HG02642 (cell line): ENCODE measurements at regions not wholly inside any gene's neighbourhood (a gene's known extent, or its start where the extent isn't known, plus 50 kb on each side); places are given as distances from the start of the nearest gene placed in this dataset.

Experiments
- ATAC-seq: cut with Tn5 transposase; IDR thresholded peaks from one replicate; pipeline ENCODE4 v1.9.1; 2021; ENCODE audit warnings: mild to moderate bottlenecking; ENCODE audit not compliant: unreplicated experiment, poor library complexity

GRCh38 chr2:12073217-12073852 lies 326.9 kb downstream of the LPIN1 start:
- no peak for ATAC-seq

- no peak for ATAC-seq
Measured at GRCh38 chr2:12074126-12074844, 327.9 kb downstream of the LPIN1 start.

- no peak for ATAC-seq
Measured at GRCh38 chr2:12074845-12075217, 328.4 kb downstream of the LPIN1 start.

DNA sequence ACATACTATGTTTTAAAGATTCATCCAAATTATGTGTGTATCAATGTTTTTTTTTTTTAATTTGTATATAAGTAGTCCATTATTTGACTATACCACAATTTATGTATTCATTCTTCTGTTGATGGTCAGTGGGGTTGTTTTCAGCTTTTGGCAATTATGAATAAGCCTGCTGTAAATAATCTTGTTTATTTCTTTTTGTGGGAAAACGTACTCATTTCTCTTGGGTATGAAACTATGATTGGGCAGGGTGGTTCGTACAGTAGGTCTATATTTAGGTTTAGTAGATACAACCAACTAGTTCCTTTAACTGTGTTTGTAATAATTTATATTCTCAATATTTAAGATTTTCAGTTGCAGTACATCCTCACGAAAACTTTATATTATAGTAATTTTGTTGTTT lies 329.2 kb downstream of the LPIN1 start:
- ATAC-seq, result no peak

DNA sequence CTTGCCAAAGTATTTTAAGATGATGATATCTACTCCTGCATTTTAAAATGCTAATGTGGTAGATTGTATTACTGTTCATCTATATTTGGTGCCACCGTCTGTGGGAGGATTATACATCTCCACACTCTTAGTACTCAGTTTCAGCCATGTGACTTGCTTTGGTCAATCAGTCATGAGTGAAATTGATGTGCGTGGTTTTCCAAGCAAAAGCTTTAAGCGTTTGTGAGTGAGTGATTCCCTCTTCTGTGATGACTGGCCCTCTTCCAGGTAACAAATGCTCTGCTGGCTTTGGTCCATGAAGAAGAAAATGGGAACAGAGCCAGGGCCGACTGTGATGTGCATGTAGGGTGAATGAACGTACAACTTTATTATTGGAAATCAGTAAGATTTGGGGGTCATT lies 330.4 kb downstream of the LPIN1 start:
- peak; percentile 70 for ATAC-seq

DNA sequence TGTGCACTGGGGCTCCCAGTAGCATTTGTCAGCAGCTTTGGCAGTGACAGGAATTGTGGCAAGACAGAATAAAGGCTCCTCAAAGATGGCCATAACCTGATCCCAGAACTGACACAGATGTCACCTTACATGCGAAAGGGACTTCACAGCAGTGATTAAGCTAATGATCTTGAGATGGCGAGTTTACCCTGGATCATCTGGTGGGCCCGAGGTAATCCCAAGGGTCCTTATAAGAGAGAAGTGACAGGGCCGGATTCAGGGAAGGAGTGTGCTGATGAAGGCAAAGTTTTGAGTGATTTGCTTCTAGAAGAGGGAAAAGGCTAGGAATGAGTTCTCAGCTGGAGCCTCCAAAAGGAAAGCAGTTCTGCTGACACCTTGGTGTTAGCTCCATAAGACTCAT lies 333.9 kb downstream of the LPIN1 start:
- no peak for ATAC-seq

DNA sequence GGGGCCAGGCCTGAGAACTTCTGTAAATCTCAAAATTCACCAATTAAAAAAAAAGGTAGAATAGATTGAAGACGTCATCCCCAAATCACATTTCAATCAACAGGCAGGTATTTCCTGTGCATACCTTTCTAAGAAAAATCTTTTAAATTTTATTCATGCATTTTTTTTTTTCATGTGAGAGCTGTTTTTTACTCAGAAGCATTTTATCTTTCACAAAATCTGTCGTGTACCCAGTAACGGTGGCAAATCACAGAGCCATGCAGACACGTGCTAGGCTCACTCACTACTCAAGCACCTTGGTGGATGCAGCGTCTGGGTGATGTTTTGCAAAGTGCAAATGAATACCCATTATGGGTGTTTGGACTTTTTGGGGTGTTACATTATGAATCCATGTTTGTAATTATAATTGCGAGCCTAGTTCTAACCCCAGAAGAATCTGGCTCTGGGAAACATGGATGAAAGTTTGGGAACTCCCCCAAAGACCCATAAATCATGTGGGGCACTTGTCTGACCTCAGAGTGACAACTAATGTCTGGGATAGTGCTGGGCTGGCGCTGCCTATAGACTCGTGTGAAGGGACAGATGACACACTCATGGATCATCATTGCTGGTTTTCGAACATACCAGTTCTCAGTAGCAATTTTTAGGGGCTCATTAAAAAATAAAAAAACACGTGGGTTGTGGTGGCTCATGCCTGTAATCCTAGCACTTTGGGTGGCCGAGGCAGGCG lies 335.2 kb downstream of the LPIN1 start:
- ATAC-seq, result no peak

- no peak for ATAC-seq
Measured at GRCh38 chr2:12083081-12083581, 336.7 kb downstream of the LPIN1 start.

DNA sequence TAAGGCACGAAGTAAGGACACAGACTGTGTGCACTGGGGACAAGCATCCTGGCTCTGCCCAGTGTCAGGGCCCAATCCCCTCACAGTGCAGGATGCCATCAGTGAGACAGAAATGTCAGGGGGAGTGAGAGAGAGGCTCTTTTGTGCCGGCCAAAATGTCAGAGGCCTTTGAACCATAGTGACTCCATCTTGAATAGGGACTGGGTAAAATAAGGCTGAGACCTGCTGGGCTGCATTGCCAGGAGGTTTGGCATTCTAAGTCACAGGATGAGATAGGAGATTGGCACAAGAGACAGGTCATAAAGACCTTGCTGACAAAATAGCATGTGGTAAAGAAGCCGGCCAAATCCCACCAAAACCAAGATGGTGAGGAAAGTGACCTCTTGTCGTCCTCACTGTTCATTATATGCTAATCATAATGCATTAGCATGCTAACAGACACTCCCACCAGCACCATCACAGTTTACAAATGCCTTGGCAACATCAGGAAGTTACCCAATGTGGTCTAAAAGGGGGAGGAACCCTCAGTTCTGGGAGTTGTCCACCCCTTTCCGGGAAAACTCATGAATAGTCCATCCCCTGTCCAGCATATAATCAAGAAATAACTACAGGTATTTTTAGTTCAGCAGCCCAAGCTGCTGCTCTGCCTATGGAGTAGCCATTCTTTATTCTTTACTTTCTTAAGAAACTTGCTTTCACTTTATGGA lies 337.4 kb downstream of the LPIN1 start:
- no peak for ATAC-seq

GRCh38 chr2:12087175-12087574 lies 340.7 kb downstream of the LPIN1 start:
- ATAC-seq, result no peak

GRCh38 chr2:12087671-12088380 lies 341.4 kb downstream of the LPIN1 start:
- no peak for ATAC-seq

GRCh38 chr2:12089001-12089400 lies 342.6 kb downstream of the LPIN1 start:
- no peak for ATAC-seq

DNA sequence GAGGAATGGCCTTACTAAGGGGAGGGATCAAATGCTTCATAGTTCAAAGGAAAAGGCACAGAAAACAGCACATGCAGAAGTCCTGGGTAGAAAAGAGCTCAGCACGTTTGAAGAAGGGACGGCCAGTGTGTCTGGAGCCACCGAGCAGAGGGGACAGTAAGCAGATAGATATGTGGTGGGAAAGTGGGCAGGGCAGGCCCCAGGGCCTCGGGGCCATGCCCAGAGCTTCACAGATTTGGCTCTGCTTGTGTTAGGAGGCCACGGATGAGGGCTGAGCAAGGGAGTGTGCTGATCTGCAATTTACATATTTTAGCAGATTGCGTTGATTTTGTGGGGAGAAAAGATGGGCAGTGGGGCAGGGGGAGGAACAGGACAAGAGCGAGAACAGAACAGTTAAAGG lies 343.1 kb downstream of the LPIN1 start:
- ATAC-seq, result no peak

- ATAC-seq, result no peak
Measured at GRCh38 chr2:12090072-12090471, 343.6 kb downstream of the LPIN1 start.

- no peak for ATAC-seq
Measured at GRCh38 chr2:12090590-12090989, 344.2 kb downstream of the LPIN1 start.

- ATAC-seq, result no peak
Measured at GRCh38 chr2:12091201-12091806, 344.9 kb downstream of the LPIN1 start.

- ATAC-seq, result no peak
Measured at GRCh38 chr2:12094134-12094533, 347.7 kb downstream of the LPIN1 start.

- no peak for ATAC-seq
Measured at GRCh38 chr2:12096051-12096787, 349.8 kb downstream of the LPIN1 start.
